Ecto neural progenitor cell (in vitro differentiated cells): ENCODE measurements at regions not wholly inside any gene's neighbourhood (a gene's known extent, or its start where the extent isn't known, plus 50 kb on each side); places are given as distances from the start of the nearest gene placed in this dataset.

Source experiments
- DNase-seq: peaks from one replicate; pipeline ENCODE4 v3.0.0-alpha.2; 2018; ENCODE audit warnings: low spot score

GRCh38 chr2:66802877-66803276, 368.0 kb downstream of the MEIS1 start:
- no peak for DNase-seq

DNA sequence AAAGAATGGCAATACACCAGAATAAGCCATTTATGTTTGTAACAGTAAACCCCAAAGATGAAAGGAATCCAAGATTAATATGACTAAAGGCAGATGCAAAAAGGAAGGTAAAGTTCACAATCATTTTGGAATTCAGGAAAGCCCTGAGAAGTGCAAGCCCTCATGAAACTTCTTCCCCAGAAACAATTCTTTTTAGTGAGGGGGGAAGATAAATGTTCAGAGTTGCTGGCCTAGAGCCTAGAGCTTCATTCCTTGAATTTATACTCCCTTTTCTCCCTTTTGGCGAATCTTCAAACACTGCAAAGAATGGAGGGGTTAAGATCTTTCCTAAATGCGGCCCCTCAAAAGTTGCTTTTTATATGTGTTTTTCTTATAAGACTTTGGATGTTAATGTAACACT, 368.8 kb downstream of the MEIS1 start:
- DNase-seq = no peak

- DNase-seq = no peak
Measured at GRCh38 chr2:66805016-66805865, 370.3 kb downstream of the MEIS1 start.

- no peak for DNase-seq
Measured at GRCh38 chr2:66805968-66806367, 371.0 kb downstream of the MEIS1 start.

DNA sequence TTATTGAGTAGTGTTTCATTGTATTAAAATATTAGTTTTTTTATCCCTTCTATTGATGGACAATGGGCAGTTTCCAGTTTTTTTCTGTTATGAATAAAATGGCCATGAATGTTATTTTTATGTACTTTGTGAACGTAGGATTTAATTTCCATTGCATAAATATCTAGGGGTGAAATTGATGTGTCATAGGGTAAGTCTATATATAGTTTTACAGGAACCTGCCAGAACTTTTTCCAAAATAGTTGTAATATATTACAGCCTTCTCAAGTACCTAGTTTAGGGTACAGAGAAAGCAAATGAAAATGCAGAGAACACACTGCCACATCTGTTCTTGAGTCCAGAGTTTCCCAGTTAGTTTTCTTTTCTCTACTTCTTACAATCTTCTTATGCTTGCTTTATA, 378.6 kb downstream of the MEIS1 start:
- no peak for DNase-seq

DNA sequence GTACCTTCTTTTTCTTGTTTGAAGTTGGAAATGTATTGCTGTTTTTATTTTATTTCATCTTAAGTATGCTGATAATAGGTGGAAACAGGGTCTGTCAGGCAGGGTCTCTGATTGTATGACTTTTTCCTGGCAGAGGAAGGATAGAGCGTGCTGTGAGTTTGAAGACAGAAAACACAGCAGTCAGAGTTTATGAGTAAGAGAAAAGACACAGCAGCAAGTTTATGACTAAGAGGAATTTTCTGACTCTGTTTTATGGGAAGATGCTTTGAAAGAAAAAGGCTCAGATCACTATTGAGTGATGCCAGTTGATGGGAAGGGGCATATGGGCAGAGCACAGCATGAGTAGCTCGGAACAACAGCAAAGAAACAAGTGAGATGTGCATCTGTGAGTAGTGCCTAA, 379.1 kb downstream of the MEIS1 start:
- DNase-seq = no peak

- DNase-seq = no peak
Measured at GRCh38 chr2:66814916-66815315, 380.0 kb downstream of the MEIS1 start.

- DNase-seq = no peak
Measured at GRCh38 chr2:66815886-66816285, 381.0 kb downstream of the MEIS1 start.

GRCh38 chr2:66821168-66821567, 386.2 kb downstream of the MEIS1 start:
- no peak for DNase-seq

DNA sequence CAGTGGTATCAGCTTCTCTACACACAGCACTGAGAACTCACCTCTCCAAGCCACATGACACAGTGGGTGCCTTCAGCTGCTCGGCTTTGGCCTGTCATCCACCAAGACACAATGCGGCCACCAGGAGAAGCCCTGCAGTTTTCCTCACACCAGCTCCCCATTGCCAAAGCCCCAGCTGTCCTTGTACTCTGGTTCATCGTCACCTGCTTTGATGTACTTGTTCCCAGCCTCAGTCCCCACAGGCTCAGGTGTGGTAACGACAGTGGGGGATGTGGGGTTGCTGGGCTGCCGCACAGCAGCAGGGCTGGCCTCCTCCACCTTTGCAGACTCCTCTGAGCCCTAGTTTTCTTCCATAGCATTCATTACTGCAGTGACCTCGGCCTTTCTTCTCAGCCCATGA, 387.3 kb downstream of the MEIS1 start:
- no peak for DNase-seq

- DNase-seq = no peak
Measured at GRCh38 chr2:66824926-66825325, 390.0 kb downstream of the MEIS1 start.

GRCh38 chr2:66827851-66828250, 392.9 kb downstream of the MEIS1 start:
- DNase-seq = no peak

DNA sequence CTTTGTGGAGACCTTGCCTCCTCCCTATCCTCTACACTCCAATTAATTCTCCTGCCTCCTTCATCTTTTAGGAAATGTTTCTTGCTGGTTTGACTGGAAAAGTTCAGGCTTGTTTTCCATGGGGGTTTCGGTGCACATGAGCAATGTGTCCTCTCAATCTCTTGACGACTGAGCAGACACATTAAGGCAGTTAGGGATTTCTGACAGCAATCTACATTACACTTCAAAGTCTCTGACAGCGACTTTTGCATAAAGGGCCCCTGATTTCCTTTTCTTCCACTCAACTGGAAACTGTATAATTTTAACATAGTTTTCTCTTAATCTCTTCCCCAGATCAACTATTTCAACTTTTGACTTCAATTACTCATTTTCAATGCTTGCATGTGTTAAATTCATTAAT, 394.0 kb downstream of the MEIS1 start:
- DNase-seq = no peak

- no peak for DNase-seq
Measured at GRCh38 chr2:66830881-66831280, 396.0 kb downstream of the MEIS1 start.

DNA sequence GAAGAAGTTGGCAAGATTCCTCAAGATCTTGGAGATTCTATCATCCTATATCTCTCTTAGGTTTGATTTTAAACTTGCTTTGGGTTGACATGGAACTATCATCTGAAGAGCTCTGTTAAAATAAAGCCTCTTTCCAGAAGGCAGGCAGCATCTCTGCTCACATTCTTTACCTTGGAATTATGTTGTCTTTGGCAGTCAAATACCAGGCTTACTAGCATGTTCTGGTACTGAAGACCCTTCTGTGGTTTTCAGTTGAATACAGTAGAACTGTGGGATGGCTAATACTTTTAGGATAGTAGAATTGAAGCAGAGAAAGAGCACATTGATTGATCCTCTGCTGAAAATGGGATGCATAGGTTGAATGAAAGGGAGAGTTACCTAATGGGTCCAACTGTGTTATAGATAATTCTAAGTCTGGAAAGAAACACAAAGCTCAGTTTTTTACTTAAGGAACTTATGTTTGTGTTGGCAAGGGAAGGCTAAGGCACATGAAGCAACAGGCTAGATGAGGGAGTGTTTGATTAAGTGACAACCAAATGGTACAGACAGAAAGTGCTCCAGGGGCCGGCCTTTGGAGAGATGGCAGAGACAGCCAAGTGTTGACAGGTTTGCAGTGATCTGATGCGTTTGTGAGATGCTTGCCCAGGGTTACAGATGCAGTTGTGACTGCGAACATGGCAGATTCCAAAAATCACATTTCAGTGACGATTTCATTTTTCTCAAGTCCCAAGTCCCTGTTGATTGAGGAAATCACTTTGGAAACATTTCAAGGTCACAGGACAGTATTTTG, 397.9 kb downstream of the MEIS1 start:
- no peak for DNase-seq

GRCh38 chr2:66834859-66835258, 399.9 kb downstream of the MEIS1 start:
- no peak for DNase-seq

DNA sequence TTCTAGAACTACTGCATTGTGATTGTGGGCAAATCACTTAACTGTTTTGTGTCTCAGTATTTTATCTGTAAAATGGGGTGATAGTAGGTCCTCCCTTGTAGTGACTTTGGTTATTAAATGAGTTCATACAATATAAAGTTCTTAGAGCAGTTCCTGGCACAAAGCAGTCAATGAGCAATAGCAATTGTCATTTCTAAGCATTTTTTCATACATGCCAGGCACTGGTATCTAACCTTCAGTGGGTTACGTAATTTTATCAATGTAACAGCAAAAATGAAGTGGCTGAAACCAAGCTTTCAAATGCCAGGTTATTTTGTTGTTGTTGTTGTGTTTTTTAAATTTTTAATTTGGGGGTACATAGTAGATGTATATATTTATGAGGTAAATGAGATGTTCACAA, 401.9 kb downstream of the MEIS1 start:
- no peak for DNase-seq

DNA sequence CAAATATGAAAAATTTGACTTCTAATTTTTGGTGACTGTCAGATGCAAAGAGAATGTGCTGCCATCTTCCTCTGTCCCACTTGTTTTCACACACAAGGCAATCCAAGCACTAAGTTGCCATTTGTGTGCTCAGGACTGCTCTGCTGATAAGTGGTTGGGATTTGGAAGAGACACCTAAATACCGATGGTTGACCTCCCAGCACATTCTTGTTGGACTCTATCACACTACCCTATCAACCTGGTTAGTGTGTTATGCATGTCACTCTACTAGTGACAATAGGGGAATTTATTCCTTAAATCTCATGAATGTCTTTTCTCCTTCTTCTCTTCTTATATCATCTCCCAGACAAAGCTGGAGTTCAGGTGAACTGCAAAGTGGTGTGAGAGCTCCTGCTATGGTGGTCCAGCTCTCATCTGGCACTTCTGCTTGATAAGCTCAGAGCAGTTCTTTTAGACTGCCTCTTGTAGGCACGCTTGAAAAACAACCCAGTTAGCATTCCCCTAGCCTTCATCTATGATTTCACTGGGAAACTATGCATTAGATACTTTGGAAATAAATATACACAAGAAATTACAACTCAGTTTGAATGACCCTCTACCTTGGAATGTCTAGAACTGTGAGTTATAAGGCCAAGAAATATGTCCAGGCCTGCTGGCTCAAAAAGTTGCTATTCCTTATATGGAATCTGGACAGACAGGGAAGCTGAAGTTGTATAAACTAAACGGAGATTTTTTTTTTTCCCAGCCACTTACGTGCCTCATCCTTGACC, 404.8 kb downstream of the MEIS1 start:
- no peak for DNase-seq

DNA sequence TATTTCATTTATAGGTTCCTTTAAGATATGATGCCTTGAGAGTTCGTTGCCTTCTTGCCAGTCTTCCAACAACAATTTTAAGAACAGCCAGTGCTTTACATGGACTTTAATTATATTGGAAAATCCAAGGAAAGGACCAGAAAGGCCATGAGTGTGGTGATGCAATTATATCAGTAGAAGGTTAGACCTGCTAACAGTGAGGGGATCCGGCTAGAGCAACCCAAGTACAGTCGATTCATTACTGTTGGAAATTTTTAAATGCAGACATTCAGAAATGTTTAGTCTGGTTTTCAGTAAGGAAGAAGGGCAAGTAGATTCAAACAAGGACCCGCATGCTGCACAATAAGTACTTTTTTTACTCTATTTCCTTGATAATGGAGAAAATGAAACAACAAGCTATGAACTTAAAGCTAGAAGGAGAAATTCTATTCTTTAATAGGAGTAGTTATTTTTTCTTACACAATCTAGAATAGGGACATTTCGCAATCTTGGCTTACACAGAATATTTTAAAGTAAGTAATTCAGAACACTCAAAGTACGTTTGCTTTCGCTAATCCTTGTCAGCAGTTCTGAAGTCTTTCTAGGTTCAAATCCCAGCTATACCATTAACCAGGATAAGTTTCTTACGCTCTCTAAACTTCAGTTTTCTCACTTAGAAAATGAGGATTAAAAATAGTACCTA, 405.5 kb downstream of the MEIS1 start:
- DNase-seq = no peak

DNA sequence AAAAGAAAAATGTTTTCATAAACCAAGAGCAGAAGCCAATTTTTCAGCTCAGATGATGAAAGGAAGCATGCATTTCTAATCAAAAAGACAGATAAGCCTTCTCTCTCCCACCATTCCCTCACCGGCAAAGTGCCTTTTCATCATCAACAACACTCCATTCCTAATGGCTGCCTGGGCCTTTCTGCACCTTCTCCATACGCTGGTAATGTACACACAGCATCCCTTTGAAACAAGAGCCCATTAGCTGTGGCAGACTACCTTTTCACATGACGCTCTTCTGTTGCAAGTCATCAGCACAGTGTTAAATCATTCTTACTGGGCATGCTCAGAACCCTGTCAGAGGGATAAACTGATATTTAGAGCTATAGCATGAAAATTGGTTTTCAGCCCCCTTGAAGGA, 408.9 kb downstream of the MEIS1 start:
- DNase-seq = no peak

DNA sequence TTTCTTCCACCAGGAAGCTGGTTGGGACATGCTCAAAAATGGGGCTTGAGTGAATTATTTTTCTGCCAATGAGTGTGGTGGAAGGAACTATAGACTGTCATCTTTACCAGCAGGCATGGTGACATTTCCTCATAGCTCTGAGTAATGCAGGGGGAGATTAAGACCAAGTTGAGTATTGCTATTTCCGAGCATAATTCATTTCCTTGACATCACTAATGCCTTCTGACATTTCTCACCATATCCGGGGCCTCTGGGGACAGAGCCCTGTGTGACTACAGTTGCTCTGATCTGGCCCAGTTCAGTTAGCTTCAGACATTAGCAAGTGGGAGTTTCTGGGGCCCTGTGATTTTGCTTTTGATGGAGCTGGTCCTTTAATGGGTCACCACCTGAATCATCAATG, 410.4 kb downstream of the MEIS1 start:
- no peak for DNase-seq

- no peak for DNase-seq
Measured at GRCh38 chr2:66846887-66847286, 412.0 kb downstream of the MEIS1 start.
